B cell (primary cell): ENCODE measurements at regions not wholly inside any gene's neighbourhood (a gene's known extent, or its start where the extent isn't known, plus 50 kb on each side); places are given as distances from the start of the nearest gene placed in this dataset.
"Not testable (repeated sequence)": the region's sequence is repeated elsewhere in the genome, so short reads cannot be mapped to it uniquely, and the experiment has no call there.

Experiments used
- ATAC-seq: fragments of 200-7000 bp; cut with Tn5 transposase; one replicate; pipeline ENCODE4 v1.10.0; 2021; ENCODE audit warnings: low read depth, mild to moderate bottlenecking, moderate number of reproducible peaks, moderate library complexity
- CTCF ChIA-PET: fragments of 350-600 bp; sonication (Branson Sonifier 250); formaldehyde crosslinking; loops from one replicate; lab custom pipeline; 2021; ENCODE audit warnings: antibody characterized with exemption, inconsistent platforms; lab: Charles Lee
- POLR2A ChIA-PET: fragments of 350-600 bp; sonication (Branson Sonifier 250); formaldehyde crosslinking; loops from one replicate; lab custom pipeline; 2021; ENCODE audit warnings: antibody characterized with exemption; lab: Charles Lee
- DNase-seq: peaks from one replicate; pipeline ENCODE4 v3.0.0; 2013
- H2AFZ ChIP-seq: 2 replicates; pipeline ENCODE4 v1.6.1; 2012; ENCODE audit warnings: mild to moderate bottlenecking, low read depth, low read length; ENCODE audit not compliant: insufficient read depth, poor library complexity, severe bottlenecking
- H3K27ac ChIP-seq, 2 donors: 1 replicate in 1 of 2; 2 replicates in 1 of 2; pipeline ENCODE4 v1.5.1; 2012 to 2013; ENCODE audit warnings: low read length in 2 of 2, mild to moderate bottlenecking in 2 of 2, moderate library complexity in 1 of 2
- H3K27me3 ChIP-seq, 4 experiments: fragments of 200-600 bp in 1 of 4; sonication (generic) in 1 of 4; replicated peaks in 1 of 4; 1 replicate in 2 of 4; 2 replicates in 2 of 4; pipeline versions ENCODE4 v1.6.1 to v1.7.0; 2013 to 2016; ENCODE audit warnings: low read length in 3 of 4, mild to moderate bottlenecking in 2 of 4, mixed read lengths in 1 of 4, moderate library complexity in 1 of 4; ENCODE audit not compliant: insufficient read depth in 4 of 4, control insufficient read depth in 3 of 4; ENCODE audit errors: control extremely low read depth in 1 of 4
- H3K36me3 ChIP-seq, 2 experiments: replicated peaks in 1 of 2; 1 replicate in 1 of 2; 2 replicates in 1 of 2; pipeline versions ENCODE4 v1.6.1 to v1.7.1; 2013; ENCODE audit warnings: low read length in 1 of 2; ENCODE audit not compliant: insufficient read depth in 2 of 2, control insufficient read depth in 1 of 2; ENCODE audit errors: control extremely low read depth in 1 of 2, extremely low read depth in 1 of 2
- H3K4me1 ChIP-seq, 2 donors: fragments of 200-600 bp in 1 of 2; sonication (generic) in 1 of 2; 1 replicate in 1 of 2; 2 replicates in 1 of 2; pipeline versions ENCODE4 v1.5.1 to v1.6.1; 2013 to 2017; ENCODE audit warnings: low read length in 2 of 2; ENCODE audit not compliant: control insufficient read depth in 2 of 2, insufficient read depth in 2 of 2
- H3K4me2 ChIP-seq: replicated peaks from 2 replicates; pipeline ENCODE3; 2012; ENCODE audit warnings: mild to moderate bottlenecking, low read depth, low read length; ENCODE audit not compliant: poor library complexity, severe bottlenecking
- H3K4me3 ChIP-seq, 5 experiments: fragments of 200-600 bp in 1 of 5; sonication (generic) in 1 of 5; 1 replicate in 3 of 5; 2 replicates in 2 of 5; pipeline versions ENCODE4 v1.5.1 to v1.7.0; 2011 to 2016; ENCODE audit warnings: low read length in 4 of 5, mild to moderate bottlenecking in 4 of 5, low read depth in 2 of 5, control low read depth in 1 of 5, moderate library complexity in 1 of 5; ENCODE audit not compliant: insufficient read depth in 1 of 5; ENCODE audit errors: control extremely low read depth in 1 of 5, extremely low read depth in 1 of 5
- H3K79me2 ChIP-seq: fragments of 200-600 bp; sonication (generic); one replicate; pipeline ENCODE4 v1.6.0; 2016; ENCODE audit warnings: low read length; ENCODE audit not compliant: control insufficient read depth, insufficient read depth
- H3K9ac ChIP-seq: fragments of 200-600 bp; sonication (generic); 2 replicates; pipeline ENCODE4 v1.6.1; 2017; ENCODE audit warnings: mild to moderate bottlenecking, low read length, moderate library complexity
- H3K9me3 ChIP-seq, 3 donors: one replicate each; pipeline versions ENCODE4 v1.6.1 to v1.7.1; 2013; ENCODE audit warnings: low read length in 2 of 3; ENCODE audit not compliant: control insufficient read depth in 2 of 3, insufficient read depth in 1 of 3; ENCODE audit errors: control extremely low read depth in 1 of 3
- H4K20me1 ChIP-seq: 2 replicates; pipeline ENCODE4 v1.6.0; 2012; ENCODE audit warnings: mild to moderate bottlenecking, low read length; ENCODE audit not compliant: insufficient read depth, control insufficient read depth, poor library complexity, severe bottlenecking
- H3K27ac Mint-ChIP-seq: one replicate; pipeline ENCODE4 v1.8.0; 2021; ENCODE audit warnings: mixed read lengths
- H3K27me3 Mint-ChIP-seq: one replicate; pipeline ENCODE4 v1.8.0; 2021; ENCODE audit warnings: mixed read lengths
- H3K4me1 Mint-ChIP-seq: one replicate; pipeline ENCODE4 v1.8.0; 2021; ENCODE audit warnings: mixed read lengths
- H3K4me3 Mint-ChIP-seq: one replicate; pipeline ENCODE4 v1.8.0; 2021; ENCODE audit warnings: mixed read lengths
- H3K9me3 Mint-ChIP-seq: one replicate; pipeline ENCODE4 v1.8.0; 2022; ENCODE audit warnings: mixed read lengths; ENCODE audit not compliant: insufficient read depth
- CTCF ChIP-seq: fragments of 200-600 bp; IDR thresholded peaks from one replicate; pipeline ENCODE4 v1.8.0; 2022; ENCODE audit warnings: antibody characterized with exemption, mild to moderate bottlenecking
- EZH2 ChIP-seq: IDR thresholded peaks from 2 replicates; pipeline ENCODE4 v1.6.1; 2012; ENCODE audit warnings: borderline replicate concordance, low read depth, mild to moderate bottlenecking, moderate library complexity, low read length; ENCODE audit not compliant: insufficient read depth, poor library complexity, severe bottlenecking
- WGBS: methylation state at CpG from one replicate; pipeline ENCODE4 v1.1.5; 2013; ENCODE audit warnings: missing lambda C conversion rate; ENCODE audit not compliant: insufficient coverage; 5-methylcytosine and 5-hydroxymethylcytosine counted together
- intact Hi-C: fragments of 100-400 bp; cut with micrococcal nuclease; formaldehyde crosslinking; loops from one replicate; pipeline ENCODE4 v1.10.0; 2022

- no peak for TF ChIP-seq CTCF
- no peak for TF ChIP-seq EZH2
- Histone ChIP-seq H3K4me2 (no peak overlapping the region), H3K9me3 (no peaks in the 10 kb centered on the region), H3K27me3 (no peaks in the 10 kb centered on the region), H3K27ac (no peak overlapping the region), H3K36me3 (no peaks in the 10 kb centered on the region), H3K4me3 (no peak overlapping the region), H3K9ac (no peak overlapping the region), H3K79me2 (no peaks in the 10 kb centered on the region), H3K4me1 (no peaks in the 10 kb centered on the region), H2AFZ (no peak overlapping the region), H4K20me1 (no peaks in the 10 kb centered on the region)
- no peak for ATAC-seq
- Mint-ChIP-seq H3K27me3 (no peaks in the 10 kb centered on the region), H3K9me3 (no peaks in the 10 kb centered on the region), H3K4me1 (no peaks in the 10 kb centered on the region), H3K4me3 (no peak overlapping the region), H3K27ac (no peak overlapping the region)
- CTCF ChIA-PET, result interaction anchor here (0.7 kb wide), 1 partner anchor 687 kb away, joined by 3 read pairs; no protein-coding TSS in a partner anchor
- no CpG with 5 or more reads among the region's 2 CpGs for WGBS
- POLR2A ChIA-PET, result no interaction called here
- DNase-seq, result no peak
- intact Hi-C loops, result no loop called here
Observed at GRCh38 chr5:101292199-101292598, 389.1 kb upstream of the ST8SIA4 start.

- DNase-seq, H3K27me3 Mint-ChIP-seq, H3K4me3 Mint-ChIP-seq, H4K20me1 ChIP-seq, H3K27ac Mint-ChIP-seq, H3K4me1 Mint-ChIP-seq, CTCF ChIA-PET, H3K4me3 ChIP-seq, POLR2A ChIA-PET, H3K9me3 ChIP-seq, H3K4me2 ChIP-seq, H3K27me3 ChIP-seq, H3K36me3 ChIP-seq, H3K27ac ChIP-seq, H3K4me1 ChIP-seq, H3K9me3 Mint-ChIP-seq, H3K79me2 ChIP-seq, intact Hi-C loops, ATAC-seq, H2AFZ ChIP-seq, H3K9ac ChIP-seq: not testable (repeated sequence)
- WGBS, result no CpG with 5 or more reads among the region's 1 CpG
Observed at GRCh38 chr5:101290761-101291160, 387.7 kb upstream of the ST8SIA4 start.
